ENCODE measurements at regions not wholly inside any gene's neighbourhood (a gene's known extent, or its start where the extent isn't known, plus 50 kb on each side); places are given as distances from the start of the nearest gene placed in this dataset.

DNA sequence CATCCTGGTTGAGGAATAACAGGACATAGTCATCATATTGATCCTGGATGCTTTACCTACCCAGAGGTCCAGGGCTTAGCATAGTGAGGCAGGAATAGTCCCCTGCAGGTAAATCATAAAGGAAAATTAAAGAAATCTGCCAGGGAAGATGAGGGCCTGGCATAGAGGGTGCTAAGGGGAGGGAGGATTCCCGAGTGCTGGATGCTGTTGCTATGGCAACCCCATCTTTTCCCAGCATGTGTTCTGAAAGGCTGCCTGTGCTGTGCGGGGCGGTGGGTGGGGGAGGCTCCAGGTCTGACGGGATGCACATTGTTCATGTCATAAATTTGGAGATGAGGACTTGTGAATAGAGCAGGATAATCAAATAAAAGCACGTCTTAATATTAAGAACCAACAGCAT, 212.6 kb upstream of the PCSK2 start:
- TF ChIP-seq, protein P1, sequence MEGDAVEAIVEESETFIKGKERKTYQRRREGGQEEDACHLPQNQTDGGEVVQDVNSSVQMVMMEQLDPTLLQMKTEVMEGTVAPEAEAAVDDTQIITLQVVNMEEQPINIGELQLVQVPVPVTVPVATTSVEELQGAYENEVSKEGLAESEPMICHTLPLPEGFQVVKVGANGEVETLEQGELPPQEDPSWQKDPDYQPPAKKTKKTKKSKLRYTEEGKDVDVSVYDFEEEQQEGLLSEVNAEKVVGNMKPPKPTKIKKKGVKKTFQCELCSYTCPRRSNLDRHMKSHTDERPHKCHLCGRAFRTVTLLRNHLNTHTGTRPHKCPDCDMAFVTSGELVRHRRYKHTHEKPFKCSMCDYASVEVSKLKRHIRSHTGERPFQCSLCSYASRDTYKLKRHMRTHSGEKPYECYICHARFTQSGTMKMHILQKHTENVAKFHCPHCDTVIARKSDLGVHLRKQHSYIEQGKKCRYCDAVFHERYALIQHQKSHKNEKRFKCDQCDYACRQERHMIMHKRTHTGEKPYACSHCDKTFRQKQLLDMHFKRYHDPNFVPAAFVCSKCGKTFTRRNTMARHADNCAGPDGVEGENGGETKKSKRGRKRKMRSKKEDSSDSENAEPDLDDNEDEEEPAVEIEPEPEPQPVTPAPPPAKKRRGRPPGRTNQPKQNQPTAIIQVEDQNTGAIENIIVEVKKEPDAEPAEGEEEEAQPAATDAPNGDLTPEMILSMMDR (IDR thresholded peaks at IDR 0.05; ENCODE audit: low read depth, low read length) = no peak
- H3K4me3 ChIP-seq (replicated peaks in 1 of 2; ENCODE audit: low read depth in 2 of 2, low read length in 2 of 2) = no peak overlapping the region
- no peak for DNase-seq (ENCODE audit: low read depth in 2 of 2)

DNA sequence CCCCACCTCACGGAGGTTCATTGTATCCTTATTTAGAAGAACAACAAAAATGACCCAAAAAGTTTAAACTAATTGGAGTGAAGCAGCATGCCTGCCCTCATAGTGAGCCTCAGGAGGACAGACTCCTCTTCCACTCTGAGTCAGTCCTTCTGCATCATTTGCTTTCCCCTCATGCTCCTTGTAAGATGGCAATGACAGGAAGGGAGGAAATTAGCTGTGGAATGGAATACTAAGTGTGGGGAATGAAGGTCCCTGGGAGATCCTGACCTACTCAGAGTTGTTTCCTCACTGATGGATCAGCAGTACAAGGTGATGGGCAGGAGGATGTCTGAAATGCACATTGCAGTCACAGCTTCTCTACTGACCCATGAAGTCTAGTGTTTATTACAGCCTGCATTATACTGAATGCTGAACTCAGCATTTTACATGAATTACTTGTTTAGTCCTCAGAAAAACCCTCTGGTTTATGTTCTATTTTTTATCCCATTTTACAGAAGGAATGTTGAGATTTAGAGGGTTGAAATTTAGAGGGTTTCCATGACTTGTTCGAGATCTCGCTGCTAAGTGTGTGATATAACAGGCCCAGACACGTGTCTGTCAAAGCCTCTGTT, 212.0 kb upstream of the PCSK2 start:
- DNase-seq (ENCODE audit: low read depth in 2 of 2) = no peak
- TF ChIP-seq, protein P1 (IDR thresholded peaks at IDR 0.05; ENCODE audit: low read depth, low read length) = no peak
- H3K4me3 ChIP-seq (replicated peaks in 1 of 2; ENCODE audit: low read depth in 2 of 2, low read length in 2 of 2) = no peak overlapping the region

DNA sequence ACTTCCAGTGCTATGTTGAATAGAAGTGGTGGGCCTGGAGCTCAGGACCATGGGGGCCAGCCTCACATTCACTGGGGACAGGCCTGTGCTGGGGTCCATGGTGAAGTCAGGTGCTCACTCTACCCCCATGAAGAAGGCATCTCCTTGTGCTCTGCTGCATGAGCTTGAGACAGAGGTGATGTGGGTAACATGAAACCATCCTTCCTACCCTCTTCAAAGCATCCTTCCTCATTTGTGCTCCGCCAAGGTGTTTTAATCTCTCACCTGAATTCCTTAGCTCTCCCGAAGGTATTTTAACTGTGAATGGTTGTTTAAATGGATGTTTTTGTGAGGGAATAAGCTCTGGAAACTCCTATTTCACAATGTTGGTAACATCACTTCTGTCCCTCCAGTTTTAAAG, 209.6 kb upstream of the PCSK2 start:
- DNase-seq (ENCODE audit: low read depth in 2 of 2) = no peak
- no peak overlapping the region for H3K4me3 ChIP-seq (replicated peaks in 1 of 2; ENCODE audit: low read depth in 2 of 2, low read length in 2 of 2)
- TF ChIP-seq, protein P1 (IDR thresholded peaks at IDR 0.05; ENCODE audit: low read depth, low read length) = no peak

DNA sequence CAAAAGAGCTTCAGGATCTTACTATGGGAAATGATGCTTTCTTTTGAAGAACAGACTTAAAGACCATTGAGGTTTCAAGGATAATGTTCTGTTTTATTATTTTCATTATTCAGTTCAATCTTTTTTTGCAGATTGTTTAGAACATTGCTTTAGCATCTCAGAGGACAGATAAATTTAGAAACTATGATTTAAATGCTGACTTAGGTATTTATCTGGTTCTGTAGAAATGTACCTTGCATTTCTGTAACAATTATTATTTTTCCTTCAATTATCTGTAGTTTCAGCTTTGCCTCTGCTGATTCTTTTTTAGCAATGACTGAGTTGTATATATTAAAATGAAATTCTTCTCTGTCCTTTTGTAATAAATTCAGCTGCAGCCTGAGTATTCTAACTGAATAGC, 205.4 kb upstream of the PCSK2 start:
- TF ChIP-seq, protein P1 (IDR thresholded peaks at IDR 0.05; ENCODE audit: low read depth, low read length) = no peak
- no peak overlapping the region for H3K4me3 ChIP-seq (replicated peaks in 1 of 2; ENCODE audit: low read depth in 2 of 2, low read length in 2 of 2)
- DNase-seq (ENCODE audit: low read depth in 2 of 2) = no peak

DNA sequence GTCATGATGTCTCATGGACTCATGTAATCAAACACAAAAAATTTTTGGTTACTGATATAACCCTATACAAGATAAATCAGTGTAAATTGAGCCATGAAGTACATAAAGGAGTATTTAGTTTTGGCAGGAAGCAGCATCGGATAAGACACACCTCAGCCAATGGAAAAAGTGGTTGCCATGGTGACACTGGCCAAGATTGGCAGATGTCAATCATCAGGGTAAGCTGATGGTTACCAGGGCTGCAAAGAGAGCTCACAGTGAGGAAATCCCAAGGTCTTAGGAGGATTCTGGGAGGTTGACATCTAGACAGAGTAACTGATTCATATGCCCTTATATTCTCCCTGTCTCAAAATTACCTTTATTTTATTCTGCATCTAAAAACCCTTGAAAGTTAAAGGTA, 203.8 kb upstream of the PCSK2 start:
- no peak for DNase-seq (ENCODE audit: low read depth in 2 of 2)
- TF ChIP-seq, protein P1 (IDR thresholded peaks at IDR 0.05; ENCODE audit: low read depth, low read length) = no peak
- H3K4me3 ChIP-seq (replicated peaks in 1 of 2; ENCODE audit: low read depth in 2 of 2, low read length in 2 of 2) = no peak overlapping the region

DNA sequence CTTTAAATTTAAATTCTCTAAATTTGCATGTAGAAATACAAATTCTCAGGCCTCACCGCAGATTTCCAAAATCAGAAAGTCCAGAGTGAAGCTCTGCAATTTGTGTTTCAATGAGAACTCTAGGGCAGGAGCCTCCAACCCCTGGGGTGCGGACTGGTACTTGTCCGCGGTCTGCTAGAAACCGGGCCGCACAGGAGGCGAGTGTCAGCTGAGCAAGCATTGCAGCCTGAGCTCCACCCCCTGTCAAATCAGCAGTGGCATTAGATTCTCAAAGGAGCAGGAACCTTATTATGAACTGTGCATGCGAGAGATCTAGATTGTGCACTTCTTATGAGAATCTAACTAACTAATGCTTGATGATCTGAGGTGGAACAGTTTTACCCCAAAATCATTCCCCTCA, 203.0 kb upstream of the PCSK2 start:
- H3K4me3 ChIP-seq (replicated peaks in 1 of 2; ENCODE audit: low read depth in 2 of 2, low read length in 2 of 2) = no peak overlapping the region
- no peak for DNase-seq (ENCODE audit: low read depth in 2 of 2)
- TF ChIP-seq, protein P1 (IDR thresholded peaks at IDR 0.05; ENCODE audit: low read depth, low read length) = no peak

DNA sequence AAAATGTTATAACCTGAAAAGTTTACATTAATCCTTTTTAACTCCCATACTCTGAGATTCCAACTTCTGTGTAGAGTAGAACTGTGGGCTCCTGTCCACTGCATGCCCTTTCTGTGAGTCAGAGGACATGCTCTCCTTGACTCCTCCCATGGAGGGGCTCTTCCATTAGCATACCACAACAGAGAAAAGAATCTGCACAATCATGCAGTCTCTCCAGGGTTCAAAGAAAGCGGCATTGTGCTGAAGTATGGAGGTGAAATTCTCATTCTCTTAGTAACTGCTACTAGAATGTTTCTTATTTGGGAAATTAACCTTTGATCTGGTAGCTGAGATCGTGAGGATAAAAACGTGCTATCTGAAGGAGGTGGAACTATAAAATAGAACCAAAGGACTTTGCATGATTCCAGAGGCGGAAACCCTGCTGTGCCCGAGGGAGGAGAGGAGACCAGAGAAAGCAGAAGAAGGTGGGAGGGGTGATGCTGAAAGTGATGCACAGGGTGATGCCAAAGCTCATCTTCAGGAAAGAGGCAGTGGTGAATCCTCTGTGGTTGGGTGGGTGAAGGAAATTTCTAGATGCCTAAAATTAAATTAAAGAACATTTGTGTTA, 202.2 kb upstream of the PCSK2 start:
- TF ChIP-seq, protein P1 (IDR thresholded peaks at IDR 0.05; ENCODE audit: low read depth, low read length) = no peak
- no peak overlapping the region for H3K4me3 ChIP-seq (replicated peaks in 1 of 2; ENCODE audit: low read depth in 2 of 2, low read length in 2 of 2)
- no peak for DNase-seq (ENCODE audit: low read depth in 2 of 2)

Measured in cardiac fibroblast (primary cell).